ENCODE measurements at regions not wholly inside any gene's neighbourhood (a gene's known extent, or its start where the extent isn't known, plus 50 kb on each side); places are given as distances from the start of the nearest gene placed in this dataset.

- DNase-seq = no peak
These were observed 55.8 kb upstream of the CDH6 start for GRCh38 chr5:31137676-31138075.

GRCh38 chr5:31135542-31135941, 57.9 kb upstream of the CDH6 start:
- no peak for DNase-seq

GRCh38 chr5:31133488-31133887, 60.0 kb upstream of the CDH6 start:
- DNase-seq = no peak

- no peak for DNase-seq
These were observed 62.0 kb upstream of the CDH6 start for GRCh38 chr5:31131381-31131891.

- no peak for DNase-seq
These were observed 62.8 kb upstream of the CDH6 start for GRCh38 chr5:31130676-31131075.

- no peak for DNase-seq
These were observed 68.7 kb upstream of the CDH6 start for GRCh38 chr5:31124651-31125305.

- DNase-seq = no peak
These were observed 69.5 kb upstream of the CDH6 start for GRCh38 chr5:31124026-31124425.

GRCh38 chr5:31122998-31123951, 70.2 kb upstream of the CDH6 start:
- DNase-seq = no peak

- DNase-seq = no peak
These were observed 72.3 kb upstream of the CDH6 start for GRCh38 chr5:31121224-31121623.

- no peak for DNase-seq
These were observed 72.9 kb upstream of the CDH6 start for GRCh38 chr5:31120642-31120948.

GRCh38 chr5:31119938-31120641, 73.4 kb upstream of the CDH6 start:
- no peak for DNase-seq

- DNase-seq = no peak
These were observed 76.9 kb upstream of the CDH6 start for GRCh38 chr5:31116466-31117031.

GRCh38 chr5:31114817-31115216, 78.7 kb upstream of the CDH6 start:
- no peak for DNase-seq

GRCh38 chr5:31113666-31114350, 79.7 kb upstream of the CDH6 start:
- no peak for DNase-seq

- DNase-seq = no peak
These were observed 80.4 kb upstream of the CDH6 start for GRCh38 chr5:31113101-31113500.

GRCh38 chr5:31107091-31107518, 86.4 kb upstream of the CDH6 start:
- DNase-seq = no peak

GRCh38 chr5:31106691-31107090, 86.8 kb upstream of the CDH6 start:
- no peak for DNase-seq

GRCh38 chr5:31106278-31106677, 87.2 kb upstream of the CDH6 start:
- DNase-seq = no peak

- DNase-seq = no peak
These were observed 88.7 kb upstream of the CDH6 start for GRCh38 chr5:31104775-31105174.

GRCh38 chr5:31100781-31101310, 92.6 kb upstream of the CDH6 start:
- no peak for DNase-seq

GRCh38 chr5:31100047-31100575, 93.4 kb upstream of the CDH6 start:
- DNase-seq = no peak

- no peak for DNase-seq
These were observed 94.7 kb upstream of the CDH6 start for GRCh38 chr5:31098811-31099210.

Data from NK-92 treated with Interleukin-12 subunit alpha and Interleukin-12 subunit beta, amount 100 ng/mL, for 24 hours (cell line).